Astrocyte (in vitro differentiated cells and primary cell): ENCODE measurements at regions not wholly inside any gene's neighbourhood (a gene's known extent, or its start where the extent isn't known, plus 50 kb on each side); places are given as distances from the start of the nearest gene placed in this dataset.

Source experiments
- DNase-seq: peaks from one replicate; pipeline ENCODE4 v3.0.0-alpha.2; 2010; ENCODE audit warnings: low read depth
- FAIRE-seq: peaks from 2 replicates; lab custom pipeline; 2011; peaks lifted over from hg19 to GRCh38; lab: Jason Lieb, UNC
- H2AFZ ChIP-seq: 2 replicates; pipeline ENCODE4 v1.6.0; 2012; ENCODE audit warnings: low read depth, low read length, inconsistent platforms
- H3K27ac ChIP-seq: 2 replicates; pipeline ENCODE4 v1.5.1; 2011; ENCODE audit warnings: low read depth, low read length, inconsistent platforms
- H3K27me3 ChIP-seq: 2 replicates; pipeline ENCODE4 v1.6.0; 2011; ENCODE audit warnings: low read length, inconsistent platforms; ENCODE audit not compliant: insufficient read depth
- H3K36me3 ChIP-seq: 2 replicates; pipeline ENCODE4 v1.5.1; 2011; ENCODE audit warnings: low read length, inconsistent platforms; ENCODE audit not compliant: insufficient read depth
- H3K4me1 ChIP-seq: 2 replicates; pipeline ENCODE4 v1.5.1; 2011; ENCODE audit warnings: low read length, inconsistent platforms; ENCODE audit not compliant: insufficient read depth
- H3K4me2 ChIP-seq: 2 replicates; pipeline ENCODE4 v1.6.0; 2012; ENCODE audit warnings: low read length, inconsistent platforms
- H3K4me3 ChIP-seq: 2 replicates; pipeline ENCODE4 v1.5.1; 2011; ENCODE audit warnings: low read depth, mild to moderate bottlenecking, low read length, inconsistent platforms; ENCODE audit not compliant: insufficient read depth
- H3K79me2 ChIP-seq: 2 replicates; pipeline ENCODE4 v1.6.0; 2012; ENCODE audit warnings: mild to moderate bottlenecking, low read length, inconsistent platforms; ENCODE audit not compliant: insufficient read depth
- H3K9ac ChIP-seq: 2 replicates; pipeline ENCODE4 v1.6.0; 2012; ENCODE audit warnings: mild to moderate bottlenecking, low read length, inconsistent platforms
- H3K9me3 ChIP-seq: 2 replicates; pipeline ENCODE4 v1.5.1; 2012; ENCODE audit warnings: low read depth, mild to moderate bottlenecking, low read length, inconsistent platforms; ENCODE audit not compliant: insufficient read depth
- H4K20me1 ChIP-seq: 2 replicates; pipeline ENCODE4 v1.6.0; 2012; ENCODE audit warnings: low read length, inconsistent platforms; ENCODE audit not compliant: insufficient read depth
- H3K27ac Mint-ChIP-seq: one replicate; pipeline ENCODE4 v1.8.0; 2021; ENCODE audit warnings: mild to moderate bottlenecking, mixed read lengths; ENCODE audit not compliant: unreplicated experiment
- H3K27me3 Mint-ChIP-seq: one replicate; pipeline ENCODE4 v1.8.0; 2021; ENCODE audit warnings: low read depth, mixed read lengths; ENCODE audit not compliant: unreplicated experiment
- H3K36me3 Mint-ChIP-seq: one replicate; pipeline ENCODE4 v1.8.0; 2021; ENCODE audit warnings: low read depth, mixed read lengths; ENCODE audit not compliant: unreplicated experiment
- H3K4me1 Mint-ChIP-seq: one replicate; pipeline ENCODE4 v1.8.0; 2021; ENCODE audit warnings: low read depth, mixed read lengths; ENCODE audit not compliant: unreplicated experiment
- H3K4me3 Mint-ChIP-seq: one replicate; pipeline ENCODE4 v1.8.0; 2021; ENCODE audit warnings: mild to moderate bottlenecking, moderate library complexity, mixed read lengths; ENCODE audit not compliant: unreplicated experiment
- H3K9me3 Mint-ChIP-seq: one replicate; pipeline ENCODE4 v1.8.0; 2021; ENCODE audit warnings: mild to moderate bottlenecking, mixed read lengths; ENCODE audit not compliant: unreplicated experiment
- CTCF ChIP-seq: IDR thresholded peaks from 2 replicates; pipeline ENCODE4 v1.5.1; 2011; ENCODE audit warnings: low read depth, mild to moderate bottlenecking, inconsistent platforms, low read length, moderate library complexity; ENCODE audit not compliant: insufficient read depth
- EZH2 ChIP-seq: IDR thresholded peaks from 2 replicates; pipeline ENCODE4 v1.6.1; 2012; ENCODE audit warnings: mild to moderate bottlenecking, low read length, inconsistent platforms; ENCODE audit not compliant: insufficient read depth

DNA sequence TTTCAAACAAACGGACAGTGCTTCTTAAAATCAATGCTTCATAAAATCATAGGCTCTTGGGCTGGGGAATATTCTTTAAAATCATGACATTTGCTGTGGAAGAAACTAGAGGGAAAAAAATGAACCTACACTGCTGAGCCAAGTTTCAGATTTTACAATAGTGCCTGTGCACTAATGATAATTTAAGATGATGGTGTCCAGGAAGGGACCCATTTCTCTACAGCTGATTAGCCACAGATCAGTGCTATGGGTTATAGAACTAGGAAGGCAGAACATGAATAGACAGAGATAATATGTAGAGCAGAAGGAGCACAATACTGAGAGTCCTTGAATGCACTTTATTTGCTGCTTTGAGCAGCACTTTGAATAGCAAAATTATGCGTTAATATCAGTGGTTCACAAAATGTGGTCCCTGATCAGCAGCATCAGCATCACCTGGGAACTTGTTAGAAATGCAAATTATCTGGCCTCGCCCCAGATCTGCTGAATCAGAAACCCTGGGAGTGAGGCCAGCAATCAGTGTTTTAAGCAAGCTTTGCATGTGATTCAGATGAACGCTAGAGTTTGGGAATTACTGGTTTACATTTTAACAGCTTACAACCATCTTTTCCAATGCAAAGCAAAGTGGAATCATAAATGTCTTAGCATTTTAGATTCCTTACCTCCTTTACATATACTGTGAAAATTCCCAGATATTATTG, 135.8 kb upstream of the ANKRD28 start:
- H3K9me3 Mint-ChIP-seq = no peaks in the 10 kb centered on the region
- FAIRE-seq (peak; percentile 59), DNase-seq (peak; percentile 57)
- Histone ChIP-seq H3K27ac (no peak overlapping the region), H3K4me1 (no peaks in the 10 kb centered on the region), H3K36me3 (no peaks in the 10 kb centered on the region), H3K4me2 (no peak overlapping the region), H3K27me3 (no peaks in the 10 kb centered on the region), H3K4me3 (no peak overlapping the region), H2AFZ (no peak overlapping the region), H3K9me3 (no peaks in the 10 kb centered on the region), H4K20me1 (no peaks in the 10 kb centered on the region), H3K79me2 (no peaks in the 10 kb centered on the region), H3K9ac (no peak overlapping the region)
- H3K36me3 Mint-ChIP-seq = no peaks in the 10 kb centered on the region
- no peak overlapping the region for H3K27ac Mint-ChIP-seq
- no peak overlapping the region for H3K4me3 Mint-ChIP-seq
- H3K4me1 Mint-ChIP-seq = peaks cover 3% of the 10 kb centered on the region
- H3K27me3 Mint-ChIP-seq = no peaks in the 10 kb centered on the region
- no peak for TF ChIP-seq EZH2
- TF ChIP-seq CTCF = no peak

DNA sequence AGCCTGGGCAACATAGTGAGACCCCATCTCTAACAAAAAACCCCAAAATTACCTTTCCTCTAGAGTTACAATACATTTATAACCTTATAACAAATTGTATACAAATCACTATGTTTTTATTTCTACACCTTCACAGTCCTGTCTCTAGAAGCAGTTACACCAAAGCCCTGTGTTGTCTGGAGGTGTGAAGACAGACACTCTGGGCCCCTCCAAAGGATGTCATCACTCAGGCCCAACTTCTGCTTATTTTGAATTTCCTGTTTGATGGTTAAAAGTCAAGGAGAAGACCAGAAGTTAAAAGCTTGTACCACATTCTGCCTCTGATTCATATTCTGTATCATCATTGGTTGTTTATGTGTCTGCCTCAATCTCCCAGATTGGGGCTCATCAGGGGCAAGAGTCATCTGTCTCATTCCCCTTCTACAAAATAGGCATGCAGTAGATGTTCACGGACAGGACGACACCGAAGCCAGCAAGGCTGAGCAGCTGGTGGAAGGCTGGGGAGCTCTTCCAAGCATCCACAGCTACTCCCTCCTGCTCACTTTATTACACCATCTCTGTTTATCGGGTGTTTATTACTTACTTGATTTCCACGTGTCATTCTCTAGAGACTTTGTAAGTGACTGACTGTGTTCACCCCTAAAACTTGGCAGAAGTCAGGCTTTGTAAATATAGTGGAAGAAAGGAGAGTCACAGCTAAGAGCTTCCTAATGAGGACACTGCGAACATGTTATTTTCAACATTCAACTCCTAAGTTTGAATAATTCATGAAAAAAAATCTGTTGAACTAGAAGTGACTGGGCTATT, 136.8 kb upstream of the ANKRD28 start:
- Mint-ChIP-seq H3K4me1 (peaks cover 3% of the 10 kb centered on the region), H3K27me3 (no peaks in the 10 kb centered on the region), H3K36me3 (no peaks in the 10 kb centered on the region), H3K27ac (no peak overlapping the region), H3K4me3 (no peak overlapping the region), H3K9me3 (no peaks in the 10 kb centered on the region)
- Histone ChIP-seq H3K79me2 (no peaks in the 10 kb centered on the region), H3K27me3 (no peaks in the 10 kb centered on the region), H4K20me1 (no peaks in the 10 kb centered on the region), H3K4me3 (no peak overlapping the region), H3K4me1 (no peaks in the 10 kb centered on the region), H3K9me3 (no peaks in the 10 kb centered on the region), H3K36me3 (no peaks in the 10 kb centered on the region), H3K27ac (no peak overlapping the region), H3K4me2 (no peak overlapping the region), H3K9ac (no peak overlapping the region), H2AFZ (no peak overlapping the region)
- FAIRE-seq (no peak), DNase-seq (no peak)
- TF ChIP-seq EZH2 (no peak), CTCF (no peak)
